ENCODE measurements at regions not wholly inside any gene's neighbourhood (a gene's known extent, or its start where the extent isn't known, plus 50 kb on each side); places are given as distances from the start of the nearest gene placed in this dataset.

GRCh38 chr5:163318707-163319106, 118.7 kb upstream of the CCNG1 start:
- TF ChIP-seq CTCF (IDR thresholded peaks at IDR 0.05; ENCODE audit: insufficient read depth, low read length, poor library complexity, severe bottlenecking) = no peak
- no peak for TF ChIP-seq EZH2phosphoT487 (conservative IDR thresholded peaks at IDR 0.05; ENCODE audit: low read length)

Data from SU-DHL-6 (cell line).